HG03442 (cell line): ENCODE measurements at regions not wholly inside any gene's neighbourhood (a gene's known extent, or its start where the extent isn't known, plus 50 kb on each side); places are given as distances from the start of the nearest gene placed in this dataset.

Experiments used
- ATAC-seq: cut with Tn5 transposase; IDR thresholded peaks from one replicate; pipeline ENCODE4 v1.9.1; 2021; ENCODE audit warnings: mild to moderate bottlenecking, moderate library complexity; ENCODE audit not compliant: unreplicated experiment

GRCh38 chr10:8911032-8911431, 856.5 kb downstream of the GATA3 start:
- ATAC-seq = no peak

- no peak for ATAC-seq
Observed at GRCh38 chr10:8912108-8912507, 857.6 kb downstream of the GATA3 start.

DNA sequence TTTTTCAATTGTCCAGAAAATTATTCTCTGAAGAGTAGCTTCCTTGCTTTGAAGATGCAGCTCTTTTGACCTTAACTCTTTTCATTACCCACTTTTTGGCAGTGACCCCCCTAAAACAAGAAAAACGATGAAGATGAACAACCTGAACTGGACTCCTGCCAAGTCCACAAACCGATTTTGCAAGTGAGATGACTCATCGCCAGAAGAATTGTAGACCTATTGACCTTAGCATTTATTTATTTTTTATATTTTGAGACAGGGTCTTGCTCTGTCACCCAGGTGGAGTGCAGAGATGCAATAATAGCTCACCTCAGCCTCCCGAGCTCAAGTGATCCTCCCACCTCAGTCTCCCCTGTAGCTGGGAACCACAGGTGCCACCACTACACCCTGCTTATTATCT, 859.2 kb downstream of the GATA3 start:
- ATAC-seq = no peak

- no peak for ATAC-seq
Observed at GRCh38 chr10:8919280-8919679, 864.8 kb downstream of the GATA3 start.

DNA sequence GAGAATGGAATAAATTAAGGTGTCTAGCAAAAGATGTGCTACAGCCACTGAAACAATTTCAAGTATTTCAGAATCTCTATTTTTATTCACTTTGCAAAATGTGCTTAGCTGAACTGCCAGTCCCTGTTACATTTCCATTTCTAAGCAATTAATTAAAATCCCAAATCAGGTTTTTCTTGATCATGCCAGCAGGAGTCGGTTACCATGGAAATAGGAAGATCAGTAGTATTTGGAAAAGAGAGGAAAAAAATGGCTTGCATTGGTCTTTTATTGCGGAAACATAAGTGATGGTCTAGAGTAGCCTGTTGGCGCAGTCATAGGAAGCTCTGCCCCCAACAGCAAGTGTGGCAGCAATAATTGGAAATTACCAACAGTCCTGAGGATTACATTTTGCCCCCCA, 867.1 kb downstream of the GATA3 start:
- no peak for ATAC-seq

DNA sequence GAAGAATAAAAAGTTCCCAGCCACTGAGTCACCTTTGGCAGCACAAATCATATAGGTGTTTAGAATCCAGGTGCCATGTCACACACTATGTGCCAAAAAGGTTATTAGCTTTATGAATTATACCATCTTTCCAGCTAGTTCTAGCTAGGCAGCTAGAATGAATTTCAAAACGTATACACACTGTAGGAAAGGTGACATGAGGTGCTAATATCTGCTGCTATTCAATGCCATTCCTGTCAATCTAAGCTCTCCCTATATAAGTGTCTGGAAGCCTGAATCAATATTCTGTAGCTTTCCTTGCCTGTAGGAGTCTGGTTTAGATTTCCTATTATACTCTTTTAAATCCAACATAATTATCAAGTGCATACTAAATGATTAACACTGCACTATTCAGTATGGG, 868.6 kb downstream of the GATA3 start:
- no peak for ATAC-seq

GRCh38 chr10:8927705-8928104, 873.2 kb downstream of the GATA3 start:
- ATAC-seq = no peak

DNA sequence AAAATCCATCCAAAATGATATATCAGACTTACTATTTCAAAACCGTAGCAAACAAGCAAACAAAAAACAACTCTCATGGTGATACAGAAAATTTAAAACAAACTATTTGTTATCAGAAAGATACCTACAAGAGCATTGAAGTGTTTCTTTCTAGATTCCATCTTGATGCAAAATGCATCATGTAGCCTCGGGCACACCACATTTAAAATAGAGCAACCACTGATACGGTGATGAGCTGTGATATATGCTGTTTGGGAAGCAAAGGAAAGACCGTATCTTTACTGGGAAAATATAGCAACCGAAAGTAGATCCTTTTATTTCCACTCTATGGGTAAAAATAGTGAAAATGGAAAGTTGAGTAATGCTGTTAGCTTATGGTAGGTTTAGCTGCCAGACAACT, 892.0 kb downstream of the GATA3 start:
- no peak for ATAC-seq

GRCh38 chr10:8950978-8951377, 896.5 kb downstream of the GATA3 start:
- no peak for ATAC-seq

- ATAC-seq = no peak
Observed at GRCh38 chr10:8951440-8952089, 897.1 kb downstream of the GATA3 start.

DNA sequence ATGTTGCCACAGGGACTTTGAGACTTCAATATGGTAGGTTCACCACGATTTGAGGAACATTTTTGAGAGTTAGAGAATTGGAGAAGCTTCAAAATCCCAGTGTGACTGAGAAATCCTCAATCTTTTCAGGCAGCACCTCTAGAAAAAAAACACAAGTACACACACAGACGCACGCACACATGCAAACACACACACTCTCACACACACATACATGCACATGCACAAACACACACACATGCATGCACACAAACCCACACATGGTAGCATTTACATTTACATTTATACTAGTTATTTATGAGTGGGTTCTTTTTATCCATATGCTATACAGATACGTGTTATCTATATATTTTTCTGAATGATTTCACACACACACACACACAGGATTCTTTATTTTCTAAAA, 901.9 kb downstream of the GATA3 start:
- no peak for ATAC-seq

DNA sequence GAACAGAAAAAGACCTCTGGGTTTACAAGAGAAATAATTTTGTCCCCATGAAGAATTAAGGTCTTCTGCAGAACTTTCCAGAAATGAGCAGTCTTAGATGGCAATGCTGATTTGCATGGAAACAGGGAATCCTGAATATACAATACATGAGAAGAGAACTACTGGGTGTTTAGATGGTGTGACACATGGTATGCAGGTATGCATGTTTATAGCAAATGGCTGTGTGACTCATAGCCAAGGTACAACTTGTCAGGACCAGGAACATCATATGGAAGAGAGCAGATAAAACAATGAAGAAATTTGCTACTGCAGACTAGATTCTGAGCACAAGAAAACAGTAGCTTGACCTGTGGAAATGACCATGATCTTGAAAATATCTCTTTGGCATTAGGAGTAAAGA, 907.8 kb downstream of the GATA3 start:
- ATAC-seq = no peak

- ATAC-seq = no peak
Observed at GRCh38 chr10:8967061-8967460, 912.6 kb downstream of the GATA3 start.

DNA sequence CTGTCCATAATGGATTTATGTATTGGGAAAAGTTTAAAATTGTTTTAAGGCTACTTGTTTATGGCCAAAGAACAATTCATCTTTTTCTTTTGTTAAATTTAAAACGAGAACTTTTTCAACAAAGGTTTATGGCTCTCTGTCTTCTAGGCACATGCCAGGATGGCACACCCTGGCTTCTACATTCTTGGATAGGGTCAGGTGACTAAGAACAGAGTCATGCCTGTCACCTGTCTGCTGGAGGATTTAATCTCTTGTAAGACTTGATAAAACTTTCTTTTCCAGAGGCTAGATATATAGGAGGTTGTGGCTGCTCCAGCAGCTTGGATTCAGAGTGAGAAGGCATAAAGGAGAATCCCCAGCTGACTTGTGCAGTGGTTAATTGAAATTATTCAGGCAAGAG, 915.4 kb downstream of the GATA3 start:
- ATAC-seq = no peak

DNA sequence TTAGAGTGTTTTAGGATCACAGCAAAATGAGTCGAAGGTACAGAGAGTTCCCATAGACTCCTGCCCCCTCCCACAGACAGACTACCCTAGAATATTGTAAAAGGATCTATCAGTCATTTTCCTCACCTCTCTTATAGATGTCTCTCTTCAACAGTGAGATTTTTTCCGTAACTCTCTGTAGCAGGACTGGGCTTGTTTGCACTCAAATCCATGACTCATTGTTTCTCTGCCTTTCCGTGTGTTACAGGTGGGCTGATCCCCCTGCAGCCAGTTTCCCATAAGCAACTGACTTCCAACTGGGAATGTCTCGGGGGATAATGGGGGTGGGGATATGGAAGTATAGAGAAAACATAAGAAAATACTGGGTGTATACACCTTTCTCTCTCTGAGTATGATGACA, 921.0 kb downstream of the GATA3 start:
- no peak for ATAC-seq

- ATAC-seq = no peak
Observed at GRCh38 chr10:8978100-8978499, 923.6 kb downstream of the GATA3 start.

DNA sequence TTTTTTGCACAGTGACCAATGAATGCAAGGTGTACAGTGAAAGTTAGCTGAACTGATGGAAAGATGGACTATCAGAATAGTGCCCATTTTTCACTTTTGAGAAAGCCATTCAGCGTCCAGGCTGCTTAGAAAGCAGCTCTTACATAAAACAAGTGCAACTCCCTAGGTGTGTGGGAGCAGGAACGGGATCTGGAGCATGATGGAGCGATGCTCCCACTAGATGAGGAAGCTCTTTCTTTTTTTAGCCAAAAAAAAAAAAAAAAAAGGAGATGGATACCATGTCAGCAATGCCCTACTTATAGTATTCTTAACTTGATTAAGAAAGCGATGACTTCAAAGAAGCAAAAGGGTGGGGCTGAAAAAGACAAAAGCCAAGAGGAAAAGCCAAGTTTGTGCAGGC, 925.5 kb downstream of the GATA3 start:
- ATAC-seq = no peak

DNA sequence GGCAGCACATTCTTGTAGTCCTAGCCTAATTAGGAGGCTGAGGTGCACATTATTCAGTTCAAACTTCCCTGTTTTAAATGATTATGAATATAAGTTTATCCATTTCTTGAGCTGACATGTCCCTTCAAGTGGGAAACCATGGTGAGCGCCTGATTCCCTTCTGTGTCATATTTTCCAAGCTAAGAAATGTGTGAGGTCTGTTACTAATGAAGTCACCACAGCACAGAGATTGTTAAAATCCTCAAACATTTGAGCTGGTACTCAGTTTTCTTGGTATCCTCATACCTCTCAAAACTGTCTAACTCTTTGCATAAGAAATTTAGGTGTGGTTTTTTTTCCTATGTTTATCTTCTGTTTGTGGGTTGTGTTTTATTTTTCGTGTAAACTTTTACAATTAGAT, 926.8 kb downstream of the GATA3 start:
- no peak for ATAC-seq

GRCh38 chr10:8985651-8986050, 931.2 kb downstream of the GATA3 start:
- ATAC-seq = no peak

- no peak for ATAC-seq
Observed at GRCh38 chr10:8986975-8987374, 932.5 kb downstream of the GATA3 start.

DNA sequence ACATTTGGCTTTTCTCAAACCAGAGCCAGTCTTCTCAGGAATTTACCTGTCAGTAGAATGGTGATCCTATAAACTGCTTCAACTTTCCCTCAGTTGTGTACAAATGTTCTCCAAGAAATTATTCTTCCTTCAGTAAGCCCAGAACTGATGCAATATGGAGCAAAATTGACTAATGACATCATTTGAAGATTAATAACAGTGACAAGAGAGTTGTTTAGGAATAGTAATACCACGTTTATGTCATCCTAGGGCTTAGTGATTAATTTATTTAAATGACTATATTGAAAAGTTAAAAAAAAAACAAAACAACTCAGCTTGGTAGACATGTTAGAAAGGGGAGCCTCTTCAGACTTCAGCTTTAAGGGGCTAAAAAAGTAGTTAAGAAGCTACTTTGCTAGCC, 933.2 kb downstream of the GATA3 start:
- ATAC-seq = no peak

DNA sequence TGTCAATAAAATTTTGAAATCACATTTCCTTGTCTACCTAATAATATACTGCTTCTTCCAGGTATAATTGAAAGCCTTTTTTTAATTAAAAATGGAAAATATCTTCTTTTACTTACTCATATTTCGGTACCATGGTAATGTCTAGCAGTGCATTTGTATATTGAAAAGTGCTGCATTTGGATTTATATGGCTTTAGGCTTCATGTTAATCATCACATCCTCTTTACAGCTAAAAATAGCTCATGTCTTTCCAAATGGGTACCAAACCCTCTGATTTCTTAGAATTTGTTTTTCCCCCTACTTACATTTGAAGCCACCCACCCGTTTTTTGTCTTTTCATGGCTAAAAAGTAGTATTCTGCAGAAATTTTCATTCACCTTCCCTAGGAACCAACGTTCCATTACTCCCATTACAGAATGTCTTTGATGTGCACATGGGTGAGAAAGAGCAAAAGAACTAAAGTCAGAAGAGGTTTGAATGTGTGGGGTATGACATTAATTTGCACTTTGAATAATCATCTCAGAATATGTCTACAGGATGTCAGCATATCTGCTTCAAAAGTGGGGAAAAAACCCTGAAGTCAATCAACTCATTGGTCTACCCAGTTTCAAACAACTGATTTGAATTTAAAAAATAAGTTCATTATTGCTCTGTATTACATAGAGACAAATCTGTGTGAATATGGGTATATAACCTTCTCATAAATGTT, 935.9 kb downstream of the GATA3 start:
- ATAC-seq = no peak

- ATAC-seq = no peak
Observed at GRCh38 chr10:8992009-8992408, 937.5 kb downstream of the GATA3 start.
